Lung (tissue), 11 donors: ENCODE measurements at regions not wholly inside any gene's neighbourhood (a gene's known extent, or its start where the extent isn't known, plus 50 kb on each side); places are given as distances from the start of the nearest gene placed in this dataset.

ENCODE experiments used
- ATAC-seq: fragments of 200-7000 bp; cut with Tn5 transposase; one replicate; pipeline ENCODE4 v1.9.1; 2020; ENCODE audit warnings: moderate number of reproducible peaks; ENCODE audit not compliant: insufficient read depth, low FRiP score
- DNase-seq, 3 donors: peaks; one replicate each; pipeline ENCODE4 v3.0.0-alpha.2; 2013 to 2017
- H3K27ac ChIP-seq, 2 donors: one replicate each; pipeline ENCODE4 v1.5.1; 2013; ENCODE audit warnings: mild to moderate bottlenecking in 2 of 2, moderate library complexity in 2 of 2, control low read depth in 1 of 2, inconsistent platforms in 1 of 2, low read depth in 1 of 2, low read length in 1 of 2
- H3K27me3 ChIP-seq, 3 donors: one replicate each; pipeline ENCODE4 v1.5.1; 2013; ENCODE audit warnings: low read length in 2 of 3; ENCODE audit not compliant: control insufficient read depth in 3 of 3, insufficient read depth in 3 of 3
- H3K36me3 ChIP-seq, 4 donors: one replicate each; pipeline ENCODE4 v1.5.1; 2013; ENCODE audit warnings: low read length in 4 of 4, mild to moderate bottlenecking in 1 of 4, moderate library complexity in 1 of 4; ENCODE audit not compliant: control insufficient read depth in 4 of 4, insufficient read depth in 4 of 4
- H3K4me1 ChIP-seq, 5 donors: one replicate each; pipeline ENCODE4 v1.5.1; 2013; ENCODE audit warnings: low read length in 5 of 5, mild to moderate bottlenecking in 2 of 5, moderate library complexity in 1 of 5; ENCODE audit not compliant: control insufficient read depth in 5 of 5, insufficient read depth in 5 of 5
- H3K4me3 ChIP-seq: one replicate; pipeline ENCODE4 v1.5.1; 2013; ENCODE audit warnings: mild to moderate bottlenecking, control low read depth, moderate library complexity
- H3K9ac ChIP-seq, 2 donors: one replicate each; pipeline ENCODE4 v1.5.1; 2013; ENCODE audit warnings: low read length in 2 of 2, control low read depth in 1 of 2; ENCODE audit not compliant: insufficient read depth in 1 of 2
- H3K9me3 ChIP-seq, 4 donors: one replicate each; pipeline ENCODE4 v1.5.1; 2013; ENCODE audit warnings: low read length in 3 of 4, mild to moderate bottlenecking in 1 of 4, moderate library complexity in 1 of 4; ENCODE audit not compliant: control insufficient read depth in 4 of 4, insufficient read depth in 3 of 4
- WGBS, 2 donors: extraction: QIAGEN DNeasy Blood & Tissue Kit; methylation state at CpG; one replicate each; pipeline ENCODE4 v1.1.7; 2013; 5-methylcytosine and 5-hydroxymethylcytosine counted together
- TF ChIP-seq, protein P1 (sequence below): IDR thresholded peaks from 2 replicates; pipeline ENCODE4 v1.5.1; 2012; ENCODE audit warnings: mild to moderate bottlenecking; ENCODE audit errors: control extremely low read depth, extremely low read depth
- donor health status: control.
- donor health status: control.
- donor health status: Bipolar disorder and iron deficiency.
- donor health status: healthy.
- donor health status: DM: yes; HTN: yes; CAD: no.

DNA sequence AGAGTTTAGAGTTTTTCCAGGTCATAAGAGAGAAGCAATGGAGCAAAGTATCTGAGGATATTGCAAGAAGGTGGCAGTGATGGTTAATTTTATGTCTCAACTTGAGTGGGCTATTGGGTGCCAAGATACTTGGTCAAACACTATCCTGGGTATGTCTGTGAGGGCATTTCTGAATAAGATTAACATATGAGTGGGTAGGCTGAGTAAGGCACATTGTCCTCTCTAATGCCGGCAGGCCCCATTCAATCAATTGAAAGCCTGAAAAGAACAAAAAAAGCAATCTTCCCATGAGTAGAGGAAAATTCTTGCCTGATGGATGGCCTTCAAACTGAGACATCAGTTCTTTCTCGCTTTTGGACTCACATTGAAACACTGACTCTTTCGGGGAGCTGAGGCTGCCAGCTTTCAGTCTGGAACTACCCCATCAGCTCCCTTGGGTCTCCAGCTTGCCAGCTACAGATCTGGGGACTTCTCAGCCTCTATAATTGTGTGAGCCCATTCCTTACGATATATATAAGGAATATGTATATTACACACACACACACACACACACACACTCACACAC, 228.8 kb downstream of the BUD13 start:
- TF ChIP-seq, protein P1, sequence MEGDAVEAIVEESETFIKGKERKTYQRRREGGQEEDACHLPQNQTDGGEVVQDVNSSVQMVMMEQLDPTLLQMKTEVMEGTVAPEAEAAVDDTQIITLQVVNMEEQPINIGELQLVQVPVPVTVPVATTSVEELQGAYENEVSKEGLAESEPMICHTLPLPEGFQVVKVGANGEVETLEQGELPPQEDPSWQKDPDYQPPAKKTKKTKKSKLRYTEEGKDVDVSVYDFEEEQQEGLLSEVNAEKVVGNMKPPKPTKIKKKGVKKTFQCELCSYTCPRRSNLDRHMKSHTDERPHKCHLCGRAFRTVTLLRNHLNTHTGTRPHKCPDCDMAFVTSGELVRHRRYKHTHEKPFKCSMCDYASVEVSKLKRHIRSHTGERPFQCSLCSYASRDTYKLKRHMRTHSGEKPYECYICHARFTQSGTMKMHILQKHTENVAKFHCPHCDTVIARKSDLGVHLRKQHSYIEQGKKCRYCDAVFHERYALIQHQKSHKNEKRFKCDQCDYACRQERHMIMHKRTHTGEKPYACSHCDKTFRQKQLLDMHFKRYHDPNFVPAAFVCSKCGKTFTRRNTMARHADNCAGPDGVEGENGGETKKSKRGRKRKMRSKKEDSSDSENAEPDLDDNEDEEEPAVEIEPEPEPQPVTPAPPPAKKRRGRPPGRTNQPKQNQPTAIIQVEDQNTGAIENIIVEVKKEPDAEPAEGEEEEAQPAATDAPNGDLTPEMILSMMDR: no peak

GRCh38 chr11:116543099-116543498, 229.7 kb downstream of the BUD13 start:
- WGBS, 2 donors: 53 to 65% methylated on average over 4 of the region's 4 CpGs
- Histone ChIP-seq H3K4me3 (no peak overlapping the region), H3K36me3 (no peaks in the 10 kb centered on the region), H3K9ac (no peak overlapping the region), H3K9me3 (peaks cover 0 to 13% (median 0%) of the 10 kb centered on the region in 4 donors), H3K4me1 (no peaks in the 10 kb centered on the region), H3K27ac (no peak overlapping the region), H3K27me3 (peaks cover 0 to 4% (median 0%) of the 10 kb centered on the region in 3 donors)
- TF ChIP-seq, protein P1: no peak
- no peak for DNase-seq
- ATAC-seq: no peak

More for the DNA sequence above, 228.8 kb downstream of the BUD13 start:
- Histone ChIP-seq H3K27me3 (peaks cover 0 to 4% (median 0%) of the 10 kb centered on the region in 3 donors), H3K9ac (no peak overlapping the region), H3K27ac (no peak overlapping the region), H3K4me1 (no peaks in the 10 kb centered on the region), H3K4me3 (no peak overlapping the region), H3K9me3 (peaks cover 0 to 19% (median 0%) of the 10 kb centered on the region in 4 donors), H3K36me3 (no peaks in the 10 kb centered on the region)
- WGBS, 2 donors: 91 to 96% methylated on average over 4 of the region's 4 CpGs
- ATAC-seq (no peak), DNase-seq (no peak)

GRCh38 chr11:116542406-116542805, 230.4 kb downstream of the BUD13 start:
- Histone ChIP-seq H3K27me3 (peaks cover 0 to 4% (median 0%) of the 10 kb centered on the region in 3 donors), H3K9ac (no peak overlapping the region), H3K4me1 (no peaks in the 10 kb centered on the region), H3K4me3 (no peak overlapping the region), H3K9me3 (peaks cover 0 to 10% (median 0%) of the 10 kb centered on the region in 4 donors), H3K36me3 (no peaks in the 10 kb centered on the region), H3K27ac (no peak overlapping the region)
- DNase-seq (no peak), ATAC-seq (no peak)
- 90 to 94% methylated on average over 6 of the region's 6 CpGs for WGBS, 2 donors
- TF ChIP-seq, protein P1: no peak

DNA sequence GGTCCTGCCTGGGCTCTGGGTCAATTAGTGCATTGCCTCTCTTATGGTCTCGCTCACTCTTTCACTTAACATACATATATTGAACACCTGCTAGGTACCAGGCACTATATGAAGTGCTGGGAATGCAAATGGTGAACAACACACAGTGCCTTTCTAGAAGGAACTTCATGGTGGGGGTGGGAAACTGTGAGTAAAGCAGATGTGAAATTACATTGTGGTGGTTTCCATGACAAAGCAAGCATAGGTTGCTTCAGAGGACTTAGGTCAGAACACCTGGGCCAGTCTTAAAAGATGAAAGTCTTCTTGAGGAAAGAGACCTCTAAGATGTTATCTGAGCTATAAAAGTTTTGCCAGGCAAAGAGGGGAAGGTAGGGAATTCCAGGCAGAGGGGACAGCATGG, 231.3 kb downstream of the BUD13 start:
- peaks cover 0 to 4% (median 0%) of the 10 kb centered on the region in 3 donors for H3K27me3 ChIP-seq
- H3K4me1 ChIP-seq: no peaks in the 10 kb centered on the region

More for the DNA sequence above, 231.3 kb downstream of the BUD13 start:
- whole genome bisulfite sequencing, 2 donors: 92% methylated on average over 1 of the region's 1 CpG
- H3K9ac ChIP-seq: no peak overlapping the region
- no peaks in the 10 kb centered on the region for H3K36me3 ChIP-seq
- TF ChIP-seq, protein P1: no peak
- ATAC-seq: no peak
- no peak overlapping the region for H3K27ac ChIP-seq
- H3K9me3 ChIP-seq: peaks cover 0 to 6% (median 0%) of the 10 kb centered on the region in 4 donors
- no peak overlapping the region for H3K4me3 ChIP-seq
- no peak for DNase-seq
